HFFc6 (cell line): ENCODE measurements at regions not wholly inside any gene's neighbourhood (a gene's known extent, or its start where the extent isn't known, plus 50 kb on each side); places are given as distances from the start of the nearest gene placed in this dataset.
"Not testable (repeated sequence)": the region's sequence is repeated elsewhere in the genome, so short reads cannot be mapped to it uniquely, and the experiment has no call there.

Source experiments
- DNase-seq: peaks from one replicate; pipeline ENCODE4 v3.0.0-alpha.2; 2018
- H3K27ac Mint-ChIP-seq: 2 replicates; pipeline ENCODE4 v1.8.0; 2020; ENCODE audit warnings: mild to moderate bottlenecking, mixed read lengths
- H3K27me3 Mint-ChIP-seq: 2 replicates; pipeline ENCODE4 v1.8.0; 2021; ENCODE audit warnings: mild to moderate bottlenecking, moderate library complexity, mixed read lengths; ENCODE audit not compliant: insufficient read depth
- H3K36me3 Mint-ChIP-seq: 2 replicates; pipeline ENCODE4 v1.8.0; 2021; ENCODE audit warnings: low read depth, mixed read lengths
- H3K4me1 Mint-ChIP-seq: 2 replicates; pipeline ENCODE4 v1.8.0; 2020; ENCODE audit warnings: low read depth, mixed read lengths
- H3K4me3 Mint-ChIP-seq: 2 replicates; pipeline ENCODE4 v1.8.0; 2020; ENCODE audit warnings: mild to moderate bottlenecking, moderate library complexity, mixed read lengths
- H3K9me3 Mint-ChIP-seq: 2 replicates; pipeline ENCODE4 v1.8.0; 2020; ENCODE audit warnings: mild to moderate bottlenecking, mixed read lengths
- CTCF ChIP-seq: fragments of 200-600 bp; sonication (generic); IDR thresholded peaks from 2 replicates; pipeline ENCODE4 v1.5.0; 2021; ENCODE audit warnings: antibody characterized with exemption, mild to moderate bottlenecking

GRCh38 chr16:88258764-88259525, 123.8 kb upstream of the ZNF469 start:
- not testable (repeated sequence) for H3K27me3 Mint-ChIP-seq, H3K9me3 Mint-ChIP-seq, H3K27ac Mint-ChIP-seq, DNase-seq, H3K4me3 Mint-ChIP-seq, H3K4me1 Mint-ChIP-seq
- 0 out of 2 replicates have a peak, but pooled peaks cover 15% of the 10 kb centered on the region for H3K36me3 Mint-ChIP-seq

- DNase-seq, H3K27ac Mint-ChIP-seq, H3K4me3 Mint-ChIP-seq, H3K9me3 Mint-ChIP-seq, H3K27me3 Mint-ChIP-seq, H3K4me1 Mint-ChIP-seq: not testable (repeated sequence)
- H3K36me3 Mint-ChIP-seq = 0 out of 2 replicates have a peak, but pooled peaks cover 14% of the 10 kb centered on the region
Measured at GRCh38 chr16:88259538-88259937, 123.2 kb upstream of the ZNF469 start.

GRCh38 chr16:88260146-88260545, 122.6 kb upstream of the ZNF469 start:
- H3K9me3 Mint-ChIP-seq, H3K4me3 Mint-ChIP-seq, H3K27me3 Mint-ChIP-seq, H3K36me3 Mint-ChIP-seq, H3K4me1 Mint-ChIP-seq, DNase-seq, H3K27ac Mint-ChIP-seq: not testable (repeated sequence)

GRCh38 chr16:88260881-88261665, 121.7 kb upstream of the ZNF469 start:
- H3K4me1 Mint-ChIP-seq, H3K9me3 Mint-ChIP-seq, H3K27ac Mint-ChIP-seq, H3K36me3 Mint-ChIP-seq, H3K4me3 Mint-ChIP-seq, DNase-seq, H3K27me3 Mint-ChIP-seq: not testable (repeated sequence)

GRCh38 chr16:88261814-88262605, 120.7 kb upstream of the ZNF469 start:
- not testable (repeated sequence) for H3K4me3 Mint-ChIP-seq, H3K36me3 Mint-ChIP-seq, H3K9me3 Mint-ChIP-seq, H3K27ac Mint-ChIP-seq, H3K4me1 Mint-ChIP-seq, H3K27me3 Mint-ChIP-seq, DNase-seq

- not testable (repeated sequence) for H3K4me1 Mint-ChIP-seq, H3K27me3 Mint-ChIP-seq, DNase-seq, H3K9me3 Mint-ChIP-seq, H3K36me3 Mint-ChIP-seq
- Mint-ChIP-seq H3K4me3 (peak overlapping the region; percentile 36; the same call in 1 of the 2 replicates), H3K27ac (peak overlapping the region; percentile 70; the same call in 1 of the 2 replicates)
Measured at GRCh38 chr16:88262858-88263563, 119.7 kb upstream of the ZNF469 start.

GRCh38 chr16:88263681-88264287, 119.0 kb upstream of the ZNF469 start:
- H3K36me3 Mint-ChIP-seq, H3K4me3 Mint-ChIP-seq, H3K4me1 Mint-ChIP-seq, H3K27me3 Mint-ChIP-seq, H3K27ac Mint-ChIP-seq, DNase-seq, H3K9me3 Mint-ChIP-seq: not testable (repeated sequence)

GRCh38 chr16:88264641-88265285, 118.0 kb upstream of the ZNF469 start:
- DNase-seq = peak; percentile 88
- Mint-ChIP-seq H3K4me1 (peaks cover 6% of the 10 kb centered on the region; the same call in 1 of the 2 replicates), H3K36me3 (no peaks in the 10 kb centered on the region), H3K9me3 (no peaks in the 10 kb centered on the region), H3K27ac (peak overlapping the region; percentile 81), H3K4me3 (peak overlapping the region; percentile 60), H3K27me3 (peaks cover 2% of the 10 kb centered on the region; the same call in 1 of the 2 replicates)
- TF ChIP-seq CTCF = no peak

- not testable (repeated sequence) for H3K9me3 Mint-ChIP-seq, DNase-seq, H3K4me1 Mint-ChIP-seq, H3K27me3 Mint-ChIP-seq, H3K36me3 Mint-ChIP-seq, H3K4me3 Mint-ChIP-seq
- peak overlapping the region; percentile 81 for H3K27ac Mint-ChIP-seq
Measured at GRCh38 chr16:88265286-88265938, 117.3 kb upstream of the ZNF469 start.

GRCh38 chr16:88266036-88266435, 116.7 kb upstream of the ZNF469 start:
- H3K27me3 Mint-ChIP-seq, DNase-seq, H3K9me3 Mint-ChIP-seq, H3K27ac Mint-ChIP-seq, H3K36me3 Mint-ChIP-seq, H3K4me3 Mint-ChIP-seq, H3K4me1 Mint-ChIP-seq: not testable (repeated sequence)
